Pancreas (tissue), 10 donors: ENCODE measurements at regions not wholly inside any gene's neighbourhood (a gene's known extent, or its start where the extent isn't known, plus 50 kb on each side); places are given as distances from the start of the nearest gene placed in this dataset.

Experiments
- ATAC-seq, 4 donors: fragments of 200-7000 bp; cut with Tn5 transposase; one replicate each; pipeline versions ENCODE4 v1.8.0 to v1.9.1; 2020; ENCODE audit warnings: mild to moderate bottlenecking in 4 of 4, moderate library complexity in 4 of 4
- DNase-seq, 6 donors: peaks; one replicate each; pipeline ENCODE4 v3.0.0-alpha.2; 2020
- FAIRE-seq: peaks from 2 replicates; lab custom pipeline; 2012; peaks lifted over from hg19 to GRCh38; lab: Jason Lieb, UNC
- H3K27ac ChIP-seq, 4 donors: fragments of 200-600 bp; sonication (generic); 1 replicate in 3 of 4; 2 replicates in 1 of 4; pipeline versions ENCODE4 v1.5.0 to v1.8.0; 2020
- H3K27me3 ChIP-seq, 4 donors: fragments of 200-600 bp; one replicate each; pipeline ENCODE4 v1.8.0; 2021
- H3K36me3 ChIP-seq, 3 donors: fragments of 200-600 bp; sonication (generic) in 1 of 3; one replicate each; pipeline versions ENCODE4 v1.5.0 to v1.8.0; 2020 to 2021
- H3K4me1 ChIP-seq, 3 donors: fragments of 200-600 bp; one replicate each; pipeline ENCODE4 v1.8.0; 2021
- H3K4me3 ChIP-seq, 4 donors: fragments of 200-600 bp; sonication (generic) in 2 of 4; one replicate each; pipeline versions ENCODE4 v1.5.0 to v1.8.0; 2020 to 2021
- H3K9me3 ChIP-seq, 4 donors: fragments of 200-600 bp; one replicate each; pipeline ENCODE4 v1.8.0; 2021
- CTCF ChIP-seq, 4 donors: fragments of 200-600 bp; sonication (generic) in 3 of 4; IDR thresholded peaks; one replicate each; pipeline versions ENCODE4 v1.5.0 to v1.8.0; 2021; ENCODE audit warnings: antibody characterized with exemption in 4 of 4
- WGBS, 2 donors: extraction: QIAGEN DNeasy Blood & Tissue Kit; methylation state at CpG; one replicate each; pipeline ENCODE4 v1.1.7; 2013; 5-methylcytosine and 5-hydroxymethylcytosine counted together
- intact Hi-C, 3 donors: fragments of 100-400 bp; cut with DNase I; formaldehyde crosslinking; loops; one replicate each; pipeline versions ENCODE4 v1.11.1 to v1.14.2; 2022
- donor health status: healthy with polysubstance abuse.
- donor health status: DM: no; HTN: no; CAD: no; lungs with moderate emphysema.
- donor health status: DM: no; HTN: no; CAD: no.
- donor health status: control.
- donor health status: control.
- donor health status: Bipolar disorder and iron deficiency.
- donor health status: DM: yes; HTN: yes; CAD: no.
- donor health status: DM: no; HTN: no; CAD: no.
- donor health status: DM: no; HTN: no; CAD: no.
- donor health status: DM: yes; HTN: yes; CAD: no.

- ATAC-seq (no peak), FAIRE-seq (no peak), DNase-seq (no peak)
- no peak overlapping the region for H3K27ac ChIP-seq
- no peaks in the 10 kb centered on the region for H3K27me3 ChIP-seq
- no peaks in the 10 kb centered on the region for H3K36me3 ChIP-seq
- intact Hi-C loops: no loop called here
- no peaks in the 10 kb centered on the region for H3K4me1 ChIP-seq
- TF ChIP-seq CTCF (IDR thresholded peaks at IDR 0.05): no peak
- WGBS, 2 donors: 63 to 71% methylated on average over 3 of the region's 3 CpGs
- no peak overlapping the region for H3K4me3 ChIP-seq
- no peaks in the 10 kb centered on the region for H3K9me3 ChIP-seq
Observed at GRCh38 chr16:13528691-13529090, 391.3 kb upstream of the ERCC4 start.

- no peaks in the 10 kb centered on the region for H3K9me3 ChIP-seq
- ATAC-seq (no peak), DNase-seq (no peak), FAIRE-seq (no peak)
- no peaks in the 10 kb centered on the region for H3K36me3 ChIP-seq
- intact Hi-C loops: no loop called here
- no peak overlapping the region for H3K27ac ChIP-seq
- no peak for TF ChIP-seq CTCF (IDR thresholded peaks at IDR 0.05)
- 33 to 37% methylated on average over 3 of the region's 3 CpGs for WGBS, 2 donors
- no peak overlapping the region for H3K4me3 ChIP-seq
- H3K27me3 ChIP-seq: no peaks in the 10 kb centered on the region
- no peaks in the 10 kb centered on the region for H3K4me1 ChIP-seq
Observed at GRCh38 chr16:13529193-13529982, 390.6 kb upstream of the ERCC4 start.

- no peak for ATAC-seq
- Histone ChIP-seq H3K27me3 (no peaks in the 10 kb centered on the region), H3K27ac (no peak overlapping the region), H3K9me3 (no peaks in the 10 kb centered on the region), H3K4me1 (no peaks in the 10 kb centered on the region), H3K4me3 (no peak overlapping the region), H3K36me3 (no peaks in the 10 kb centered on the region)
- no peak for TF ChIP-seq CTCF (IDR thresholded peaks at IDR 0.05)
- FAIRE-seq: no peak
- no peak for DNase-seq
- intact Hi-C loops: no loop called here
- WGBS, 2 donors: 58 to 69% methylated on average over 4 of the region's 4 CpGs
Observed at GRCh38 chr16:13540771-13541170, 379.2 kb upstream of the ERCC4 start.

- 59 to 68% methylated on average over 2 of the region's 2 CpGs for WGBS, 2 donors
- Histone ChIP-seq H3K9me3 (no peaks in the 10 kb centered on the region), H3K27me3 (no peaks in the 10 kb centered on the region), H3K27ac (no peak overlapping the region), H3K4me3 (no peak overlapping the region), H3K4me1 (no peaks in the 10 kb centered on the region), H3K36me3 (no peaks in the 10 kb centered on the region)
- ATAC-seq (no peak), FAIRE-seq (no peak), DNase-seq (no peak)
- intact Hi-C loops: no loop called here
- TF ChIP-seq CTCF (IDR thresholded peaks at IDR 0.05): no peak
Observed at GRCh38 chr16:13542284-13542683, 377.7 kb upstream of the ERCC4 start.

- Histone ChIP-seq H3K27ac (no peak overlapping the region), H3K36me3 (no peaks in the 10 kb centered on the region), H3K4me3 (no peak overlapping the region), H3K27me3 (no peaks in the 10 kb centered on the region), H3K4me1 (no peaks in the 10 kb centered on the region), H3K9me3 (no peaks in the 10 kb centered on the region)
- no peak for TF ChIP-seq CTCF (IDR thresholded peaks at IDR 0.05)
- 18 to 29% methylated on average over 1 of the region's 1 CpG for WGBS, 2 donors
- ATAC-seq: no peak
- intact Hi-C loops: no loop called here
- no peak for DNase-seq
- FAIRE-seq: no peak
Observed at GRCh38 chr16:13543850-13544249, 376.1 kb upstream of the ERCC4 start.
